A673 (cell line): ENCODE measurements at regions not wholly inside any gene's neighbourhood (a gene's known extent, or its start where the extent isn't known, plus 50 kb on each side); places are given as distances from the start of the nearest gene placed in this dataset.

Experiments used
- CTCF ChIP-seq: fragments of 300-800, 200-600 bp; sonication (generic); conservative IDR thresholded peaks from 2 replicates; pipeline ENCODE4 v1.5.1; 2017; ENCODE audit warnings: low read depth, mild to moderate bottlenecking, antibody characterized with exemption, low read length, moderate library complexity, mixed read lengths
- EZH2 ChIP-seq: fragments of 200-600 bp; sonication (generic); IDR thresholded peaks from 2 replicates; pipeline ENCODE4 v1.6.1; 2017; ENCODE audit warnings: borderline replicate concordance, low read depth, mild to moderate bottlenecking, mixed read lengths, antibody characterized with exemption, low read length; ENCODE audit not compliant: poor library complexity, severe bottlenecking

GRCh38 chr4:104302731-104303130 lies 192.0 kb downstream of the CXXC4 start:
- TF ChIP-seq CTCF: no peak
- no peak for TF ChIP-seq EZH2
